G401 (cell line): ENCODE measurements at regions not wholly inside any gene's neighbourhood (a gene's known extent, or its start where the extent isn't known, plus 50 kb on each side); places are given as distances from the start of the nearest gene placed in this dataset.

Experiments
- DNase-seq: peaks from one replicate; pipeline ENCODE4 v3.0.0-alpha.2; 2015; ENCODE audit warnings: low spot score
- in situ Hi-C: cut with HindIII; loops from 2 replicates; pipeline ENCODE4 v1.10.0; 2016; ENCODE audit warnings: low sequenced_read_pairs, mixed read lengths

DNA sequence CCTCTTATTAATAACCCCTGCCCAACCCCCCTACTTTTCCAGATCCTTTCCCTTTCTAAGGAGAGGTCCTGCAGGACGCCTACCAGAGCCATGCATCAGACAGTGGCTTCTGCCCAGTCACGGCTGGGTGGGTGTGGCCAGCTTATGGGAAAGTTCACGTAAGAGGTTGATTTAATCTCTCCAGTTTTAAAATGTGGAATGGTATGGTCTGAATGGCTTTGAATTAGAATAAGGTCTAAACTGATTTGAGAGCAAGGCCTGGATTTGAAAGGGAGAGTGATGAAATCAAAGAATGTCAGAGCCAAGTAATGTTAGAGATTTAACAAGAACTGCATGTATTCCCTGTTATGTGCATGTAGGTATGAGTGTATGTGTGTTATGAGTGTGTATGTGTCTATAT lies 275.7 kb downstream of the PAX1 start:
- DNase-seq, result no peak
- in situ Hi-C loops, result no loop called here

DNA sequence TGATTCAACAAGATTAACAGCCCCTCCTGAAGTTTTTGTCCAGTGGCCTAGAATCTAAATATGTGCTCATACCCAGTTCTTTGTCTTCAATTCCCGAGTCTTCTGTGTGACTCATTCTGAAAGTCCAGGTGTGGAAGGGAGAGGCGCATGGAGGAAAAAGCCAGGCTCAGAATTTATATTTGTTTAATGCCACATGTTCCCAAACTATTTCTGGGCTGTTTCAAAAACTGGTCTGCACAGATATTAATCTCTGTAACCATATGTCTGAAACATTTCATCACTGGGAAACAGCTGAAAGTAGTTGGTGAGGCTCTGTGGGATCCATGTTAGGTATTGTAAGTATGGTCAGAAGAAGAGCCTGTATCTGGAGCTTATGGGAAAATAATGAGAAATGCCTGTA lies 266.0 kb downstream of the PAX1 start:
- DNase-seq, result no peak
- in situ Hi-C loops, result no loop called here

GRCh38 chr20:21968486-21968885 lies 263.0 kb downstream of the PAX1 start:
- DNase-seq, result no peak
- in situ Hi-C loops, result no loop called here

- DNase-seq, result no peak
- in situ Hi-C loops, result no loop called here
These were observed 262.0 kb downstream of the PAX1 start for GRCh38 chr20:21967481-21967880.

DNA sequence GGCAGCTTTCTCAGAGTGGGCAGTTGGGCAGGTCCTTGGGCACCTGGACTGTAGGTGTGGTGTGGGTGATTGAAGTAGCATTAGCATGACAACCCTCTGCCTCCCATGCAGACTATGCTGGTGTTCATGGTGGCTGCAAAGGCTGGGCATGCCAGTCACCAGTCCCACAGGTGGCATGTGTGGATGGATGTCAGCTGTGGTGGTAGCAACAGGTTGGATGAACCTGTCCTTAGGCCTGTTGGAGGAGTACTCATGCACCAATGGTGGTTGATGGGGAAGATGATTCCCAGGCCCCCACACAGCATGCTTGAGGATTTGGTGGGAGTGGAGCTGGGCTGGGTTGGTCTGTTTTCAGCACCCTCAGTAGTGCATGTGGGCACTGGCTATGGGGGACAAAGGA lies 251.1 kb downstream of the PAX1 start:
- no peak for DNase-seq
- in situ Hi-C loops, result no loop called here

DNA sequence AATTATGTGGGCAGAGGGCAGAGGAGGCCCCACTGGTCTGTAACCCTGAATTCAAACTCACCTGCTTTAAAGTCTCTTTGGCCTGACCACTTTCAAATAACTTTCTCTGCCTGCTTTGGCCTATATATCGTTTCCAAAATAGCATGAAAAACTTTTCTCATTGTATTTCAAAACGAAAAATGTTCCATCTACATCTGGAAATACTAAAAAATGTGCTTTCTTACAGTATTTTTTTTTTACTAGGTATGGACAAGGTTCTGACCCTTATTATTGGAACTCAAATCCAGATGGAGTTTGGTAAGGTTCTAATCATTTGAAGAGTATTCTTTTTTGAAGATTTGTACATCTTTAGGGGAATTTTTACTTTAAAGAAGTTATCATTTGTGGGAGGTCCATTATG lies 241.9 kb downstream of the PAX1 start:
- DNase-seq, result no peak
- in situ Hi-C loops, result no loop called here

- in situ Hi-C loops, result no loop called here
- DNase-seq, result no peak
These were observed 238.8 kb downstream of the PAX1 start for GRCh38 chr20:21944227-21944626.

DNA sequence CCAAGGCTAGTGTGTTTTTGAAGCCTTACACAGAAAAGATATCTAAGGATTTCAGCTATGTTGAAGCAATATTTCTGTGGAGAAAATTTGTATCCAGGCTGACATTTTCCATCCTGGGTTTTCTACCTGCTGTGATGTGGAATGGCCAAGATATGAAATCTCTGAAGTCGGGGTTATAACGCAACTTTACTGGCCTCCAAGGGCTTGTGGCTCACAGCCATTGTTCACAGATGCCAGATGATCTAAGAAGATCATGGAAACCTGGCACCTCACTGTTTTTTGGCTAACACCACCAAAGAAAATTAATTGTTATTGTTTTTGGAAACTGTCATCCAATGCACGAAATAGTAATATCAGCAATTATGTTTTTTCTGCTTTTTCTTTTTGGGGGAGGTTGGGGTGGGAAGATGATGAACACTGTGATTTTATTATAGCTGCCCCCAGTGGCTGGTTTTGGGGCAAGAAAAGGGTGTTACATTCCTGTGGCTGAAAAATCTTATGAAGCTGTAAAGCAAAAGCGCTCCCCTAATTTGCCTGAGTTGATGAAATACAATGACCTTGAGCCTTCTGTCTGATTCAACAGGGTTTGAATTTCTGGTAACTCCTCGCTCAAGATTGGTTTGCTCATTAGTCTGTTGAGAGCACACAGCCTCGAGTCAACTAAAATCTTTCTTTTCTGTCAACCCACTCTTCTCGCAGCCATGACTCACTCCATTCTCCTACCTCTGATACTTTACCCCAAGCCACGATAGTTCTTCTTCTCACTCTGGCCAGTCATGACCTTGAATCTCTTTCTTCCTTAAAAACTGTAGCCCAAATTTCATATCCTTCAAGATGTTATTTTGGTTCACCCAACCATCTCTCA lies 236.7 kb downstream of the PAX1 start:
- in situ Hi-C loops, result no loop called here
- no peak for DNase-seq

- DNase-seq, result no peak
- in situ Hi-C loops, result no loop called here
These were observed 231.4 kb downstream of the PAX1 start for GRCh38 chr20:21936720-21937380.

- in situ Hi-C loops, result no loop called here
These were observed 230.8 kb downstream of the PAX1 start for GRCh38 chr20:21936261-21936660.

GRCh38 chr20:21933526-21933925 lies 228.1 kb downstream of the PAX1 start:
- in situ Hi-C loops, result no loop called here
- DNase-seq, result no peak

More at GRCh38 chr20:21936261-21936660, 230.8 kb downstream of the PAX1 start:
- no peak for DNase-seq

DNA sequence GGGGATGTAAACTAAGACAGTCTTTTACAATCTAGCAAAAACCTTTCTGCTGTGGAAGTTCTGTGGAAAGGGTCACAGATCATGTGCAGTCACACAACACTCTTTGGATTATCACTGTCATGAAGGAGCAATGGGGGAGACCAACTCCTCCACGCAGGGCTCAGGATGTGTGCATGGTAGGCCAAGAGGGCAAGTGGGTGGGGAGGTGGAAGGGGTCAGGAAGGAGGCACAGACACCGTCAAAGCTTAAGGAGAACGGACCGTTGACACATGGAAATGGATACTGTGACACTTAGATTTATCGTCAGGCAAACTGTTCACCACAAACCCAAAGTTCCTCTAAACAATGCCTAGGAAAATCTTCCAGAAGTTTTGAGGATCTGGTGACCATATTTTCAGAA lies 215.8 kb downstream of the PAX1 start:
- in situ Hi-C loops, result no loop called here
- no peak for DNase-seq

GRCh38 chr20:21920211-21920610 lies 214.7 kb downstream of the PAX1 start:
- in situ Hi-C loops, result no loop called here
- no peak for DNase-seq

DNA sequence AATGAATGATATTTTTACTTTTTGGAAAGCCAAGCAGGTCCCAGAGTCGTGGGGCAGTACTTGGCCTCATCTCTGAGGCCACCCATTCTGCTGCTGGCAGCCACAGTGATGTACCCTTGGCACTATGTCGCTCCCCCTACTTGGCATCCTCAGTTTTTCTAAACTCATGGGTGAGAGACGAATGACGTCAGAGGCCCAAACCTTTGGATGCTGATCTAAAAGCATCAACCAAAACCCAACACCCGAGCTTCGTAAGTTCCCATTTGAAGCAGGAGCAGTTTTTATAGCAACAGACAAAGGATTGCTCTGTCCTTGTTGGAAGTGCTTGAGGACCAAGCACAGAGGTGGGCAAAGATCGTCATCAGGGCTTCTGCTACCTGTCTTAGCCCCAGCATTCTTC lies 212.9 kb downstream of the PAX1 start:
- in situ Hi-C loops, result no loop called here
- DNase-seq, result no peak

GRCh38 chr20:21902391-21902790 lies 196.9 kb downstream of the PAX1 start:
- in situ Hi-C loops, result no loop called here
- no peak for DNase-seq

DNA sequence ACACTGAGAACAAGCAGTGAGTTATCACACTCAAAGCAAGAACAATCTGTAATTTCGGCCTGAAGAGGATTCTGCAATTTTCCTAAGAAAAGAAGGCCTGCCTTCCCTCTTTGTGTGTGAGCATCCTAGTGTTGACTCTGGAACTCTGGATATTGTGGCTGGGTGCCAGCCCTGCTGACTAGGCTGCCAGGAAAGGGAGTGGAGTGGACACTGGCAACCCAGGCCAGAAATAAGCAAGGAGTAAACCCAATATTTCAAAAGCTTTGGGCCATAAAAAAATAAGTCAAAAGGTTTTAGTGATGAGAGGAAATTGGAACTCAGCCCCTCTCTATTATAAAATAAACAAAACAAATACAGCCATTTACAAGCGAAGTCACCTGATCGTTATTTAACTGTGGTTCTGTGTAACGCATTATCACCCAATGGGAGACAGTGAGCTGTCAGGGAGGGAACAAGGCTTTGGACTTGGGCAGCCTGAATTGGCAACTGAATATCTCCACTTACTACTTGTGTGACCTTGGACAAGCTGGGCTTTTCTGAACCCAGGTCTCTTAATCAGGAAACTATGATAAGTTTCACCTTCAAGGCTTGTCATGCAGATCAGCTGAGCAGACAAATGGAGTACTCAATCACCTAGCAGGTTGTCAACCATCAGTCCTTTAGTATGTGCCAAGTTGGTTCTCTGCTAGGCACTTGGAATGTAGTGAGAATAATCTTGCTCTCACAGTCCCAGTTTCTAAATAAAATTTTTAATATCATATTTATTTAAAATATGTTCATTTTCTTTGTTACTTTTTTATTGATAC lies 196.2 kb downstream of the PAX1 start:
- in situ Hi-C loops, result no loop called here
- no peak for DNase-seq

- in situ Hi-C loops, result no loop called here
- DNase-seq, result no peak
These were observed 195.0 kb downstream of the PAX1 start for GRCh38 chr20:21900431-21900830.

DNA sequence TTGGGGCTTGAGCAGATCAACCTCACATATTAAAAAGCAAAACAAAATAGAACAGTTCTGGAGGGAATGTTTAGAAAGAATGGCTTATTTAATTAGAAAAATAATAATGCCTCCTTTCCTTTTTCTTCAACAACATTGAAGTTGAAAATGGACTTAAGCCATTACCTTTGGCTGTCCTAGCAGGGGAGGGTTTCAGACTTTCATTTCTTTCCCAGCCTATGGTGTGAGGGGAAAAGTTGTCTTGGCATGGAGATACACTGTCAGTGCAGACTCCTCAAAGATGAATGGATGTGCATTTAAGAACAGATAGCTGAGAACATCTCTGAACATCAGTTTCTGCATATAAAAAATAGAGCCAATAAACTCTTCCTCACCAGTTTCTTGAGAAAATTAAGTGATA lies 169.5 kb downstream of the PAX1 start:
- in situ Hi-C loops, result no loop called here
- DNase-seq, result no peak

- no peak for DNase-seq
- in situ Hi-C loops, result no loop called here
These were observed 168.7 kb downstream of the PAX1 start for GRCh38 chr20:21874127-21874526.

- DNase-seq, result no peak
These were observed 167.8 kb downstream of the PAX1 start for GRCh38 chr20:21873291-21873690.

More at GRCh38 chr20:21873291-21873690, 167.8 kb downstream of the PAX1 start:
- in situ Hi-C loops, result no loop called here
